MM.1S (cell line): ENCODE measurements at regions not wholly inside any gene's neighbourhood (a gene's known extent, or its start where the extent isn't known, plus 50 kb on each side); places are given as distances from the start of the nearest gene placed in this dataset.

Experiments
- DNase-seq: peaks from one replicate; pipeline ENCODE4 v3.0.0-alpha.2; 2015
- H2AFZ ChIP-seq: fragments of 300-600 bp; sonication (generic); 2 replicates; pipeline ENCODE4 v1.6.0; 2016; ENCODE audit warnings: antibody characterized with exemption, low read length
- H3F3A ChIP-seq: fragments of 300-600 bp; sonication (generic); 2 replicates; pipeline ENCODE4 v1.6.1; 2016; ENCODE audit warnings: mild to moderate bottlenecking, antibody characterized with exemption, low read length, moderate library complexity, mixed read lengths; ENCODE audit not compliant: insufficient read depth
- H3K27ac ChIP-seq: fragments of 300-600 bp; sonication (generic); 2 replicates; pipeline ENCODE4 v1.5.1; 2016; ENCODE audit warnings: mild to moderate bottlenecking, low read length
- H3K27me3 ChIP-seq: fragments of 300-600 bp; sonication (generic); replicated peaks from 2 replicates; pipeline ENCODE4 v1.6.0; 2016; ENCODE audit warnings: low read length; ENCODE audit not compliant: insufficient read depth
- H3K36me3 ChIP-seq: fragments of 300-600 bp; sonication (generic); replicated peaks from 2 replicates; pipeline ENCODE4 v1.6.1; 2016; ENCODE audit warnings: mild to moderate bottlenecking, low read length, mixed read lengths; ENCODE audit not compliant: insufficient read depth
- H3K4me1 ChIP-seq: fragments of 300-600 bp; sonication (generic); 2 replicates; pipeline ENCODE4 v1.6.1; 2016; ENCODE audit warnings: low read length, mixed read lengths
- H3K4me2 ChIP-seq: fragments of 300-600 bp; sonication (generic); 2 replicates; pipeline ENCODE4 v1.6.0; 2016; ENCODE audit warnings: low read depth, low read length
- H3K4me3 ChIP-seq: fragments of 300-600 bp; sonication (generic); 2 replicates; pipeline ENCODE4 v1.5.1; 2016; ENCODE audit warnings: low read length, mixed read lengths
- H3K79me2 ChIP-seq: fragments of 300-600 bp; sonication (generic); 2 replicates; pipeline ENCODE4 v1.6.1; 2016; ENCODE audit warnings: mixed run types, low read length, mixed read lengths
- H3K9ac ChIP-seq: fragments of 300-600 bp; sonication (generic); 2 replicates; pipeline ENCODE4 v1.6.1; 2016; ENCODE audit warnings: low read length, mixed read lengths
- H3K9me2 ChIP-seq: fragments of 300-600 bp; sonication (generic); replicated peaks from 2 replicates; pipeline ENCODE4 v1.6.1; 2016; ENCODE audit warnings: mild to moderate bottlenecking, low read length, mixed read lengths; ENCODE audit not compliant: insufficient read depth
- H3K9me3 ChIP-seq: fragments of 300-600 bp; sonication (generic); replicated peaks from 2 replicates; pipeline ENCODE4 v1.6.1; 2016; ENCODE audit warnings: mild to moderate bottlenecking, low read length, mixed read lengths; ENCODE audit not compliant: insufficient read depth
- H4K20me1 ChIP-seq: fragments of 300-600 bp; sonication (generic); 2 replicates; pipeline ENCODE4 v1.6.1; 2016; ENCODE audit warnings: mild to moderate bottlenecking, low read length, moderate library complexity, mixed read lengths; ENCODE audit not compliant: insufficient read depth
- CTCF ChIP-seq: fragments of 300-600 bp; sonication (generic); IDR thresholded peaks from 2 replicates; pipeline ENCODE4 v1.5.1; 2016; ENCODE audit warnings: antibody characterized with exemption, low read length, mixed read lengths
- EZH2 ChIP-seq: fragments of 300-600 bp; sonication (generic); optimal IDR thresholded peaks from 2 replicates; pipeline ENCODE3; 2017; ENCODE audit warnings: low read depth, mild to moderate bottlenecking, antibody characterized with exemption, low read length, mixed read lengths
- EZH2phosphoT487 ChIP-seq: fragments of 300-600 bp; sonication (generic); IDR thresholded peaks from 2 replicates; pipeline ENCODE4 v1.6.1; 2018; ENCODE audit warnings: antibody characterized with exemption, low read length

DNA sequence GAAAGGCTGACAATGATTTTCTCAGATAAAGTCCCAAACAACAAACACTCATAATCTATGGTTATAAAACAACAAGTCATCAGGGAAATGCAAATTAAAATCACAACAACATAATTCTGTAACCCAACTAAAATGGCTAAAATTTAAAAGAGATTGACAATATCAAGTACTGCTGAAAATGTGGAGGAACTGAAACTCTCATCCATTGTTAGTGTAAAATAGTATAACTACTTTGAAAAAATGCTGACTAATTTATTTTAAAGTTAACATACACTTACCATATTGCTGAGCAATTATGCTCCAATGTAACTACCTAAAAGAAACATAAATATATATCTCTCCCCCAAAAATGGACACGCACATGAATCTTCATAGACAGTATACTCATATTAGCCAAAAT, 245.9 kb upstream of the SPOPL start:
- no peaks in the 10 kb centered on the region for H3K9me3 ChIP-seq
- TF ChIP-seq CTCF, result no peak
- TF ChIP-seq EZH2, result no peak
- TF ChIP-seq EZH2phosphoT487, result no peak
- no peak overlapping the region for H3K27ac ChIP-seq
- H2AFZ ChIP-seq, result no peak overlapping the region
- H3K4me1 ChIP-seq, result no peaks in the 10 kb centered on the region
- no peaks in the 10 kb centered on the region for H3K36me3 ChIP-seq
- H3F3A ChIP-seq, result no peaks in the 10 kb centered on the region
- no peaks in the 10 kb centered on the region for H3K9me2 ChIP-seq
- no peaks in the 10 kb centered on the region for H3K27me3 ChIP-seq
- no peak for DNase-seq
- H3K4me3 ChIP-seq, result no peak overlapping the region
- no peaks in the 10 kb centered on the region for H3K79me2 ChIP-seq
- no peak overlapping the region for H3K9ac ChIP-seq
- no peak overlapping the region for H3K4me2 ChIP-seq
- no peaks in the 10 kb centered on the region for H4K20me1 ChIP-seq

DNA sequence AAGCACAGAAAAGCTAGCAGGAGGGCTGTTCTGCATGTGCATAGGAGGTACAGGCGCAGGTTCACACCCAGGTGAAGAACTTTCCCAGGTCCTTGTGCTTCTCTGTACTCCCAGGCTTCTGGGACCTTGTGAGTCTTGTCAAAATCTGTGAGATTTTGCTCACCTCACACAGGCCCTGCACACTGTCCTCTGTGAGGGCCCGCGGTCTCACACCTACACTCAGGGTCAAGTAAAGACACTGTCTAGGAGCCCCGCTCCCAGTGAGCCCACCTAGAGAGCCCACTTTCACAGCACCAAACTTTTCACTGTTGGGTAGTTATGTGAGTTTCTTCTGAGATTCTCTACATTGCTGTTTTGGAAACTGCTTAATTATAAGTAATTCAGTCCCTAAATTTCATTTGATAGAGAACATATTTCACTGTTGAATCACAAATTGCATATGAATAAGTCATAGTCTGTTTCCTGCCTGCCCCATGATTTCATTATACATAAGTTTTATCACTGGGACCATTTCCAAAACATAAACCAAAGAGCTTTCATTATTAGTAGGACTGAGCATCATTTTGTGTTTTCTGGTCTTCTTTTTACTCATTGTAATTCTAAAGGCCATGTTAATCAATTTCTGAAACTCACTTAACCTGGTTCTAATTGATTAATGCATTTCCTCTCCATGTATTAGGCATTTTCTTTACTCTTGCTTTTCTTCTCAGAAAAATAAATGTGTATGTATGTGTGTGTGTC, 234.2 kb upstream of the SPOPL start:
- no peaks in the 10 kb centered on the region for H3K4me1 ChIP-seq
- no peaks in the 10 kb centered on the region for H3K79me2 ChIP-seq
- no peaks in the 10 kb centered on the region for H3K27me3 ChIP-seq
- DNase-seq, result no peak
- no peaks in the 10 kb centered on the region for H3K36me3 ChIP-seq
- H3K4me3 ChIP-seq, result no peak overlapping the region
- H2AFZ ChIP-seq, result no peak overlapping the region
- no peak overlapping the region for H3K4me2 ChIP-seq
- no peak overlapping the region for H3K9ac ChIP-seq
- H3F3A ChIP-seq, result no peaks in the 10 kb centered on the region
- H4K20me1 ChIP-seq, result no peaks in the 10 kb centered on the region
- H3K27ac ChIP-seq, result no peak overlapping the region
- TF ChIP-seq EZH2phosphoT487, result no peak
- TF ChIP-seq EZH2, result no peak
- TF ChIP-seq CTCF, result no peak
- H3K9me3 ChIP-seq, result no peaks in the 10 kb centered on the region
- no peaks in the 10 kb centered on the region for H3K9me2 ChIP-seq

DNA sequence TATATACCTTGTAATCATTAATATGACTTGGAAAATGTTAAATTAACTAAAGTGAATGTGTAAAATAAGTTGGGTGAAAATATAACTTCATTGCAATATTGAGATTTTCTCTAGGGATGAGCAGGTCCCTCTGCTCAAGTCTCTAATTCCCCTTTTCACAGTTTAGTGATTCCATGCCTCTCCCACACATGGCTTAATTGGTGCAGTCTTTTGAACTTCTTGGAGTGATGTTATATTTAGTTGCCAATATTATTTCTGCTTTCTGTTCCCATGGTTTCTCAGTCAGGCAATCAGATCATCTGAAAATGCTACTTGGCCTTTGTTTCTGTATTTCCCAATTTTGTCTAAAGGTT, 233.7 kb upstream of the SPOPL start:
- H3K36me3 ChIP-seq, result no peaks in the 10 kb centered on the region
- H4K20me1 ChIP-seq, result no peaks in the 10 kb centered on the region
- no peaks in the 10 kb centered on the region for H3K4me1 ChIP-seq
- H3K27me3 ChIP-seq, result no peaks in the 10 kb centered on the region
- no peak overlapping the region for H3K4me2 ChIP-seq
- H2AFZ ChIP-seq, result no peak overlapping the region
- no peaks in the 10 kb centered on the region for H3K9me2 ChIP-seq
- TF ChIP-seq EZH2phosphoT487 (no peak), EZH2 (no peak), CTCF (no peak)
- H3K9ac ChIP-seq, result no peak overlapping the region
- no peaks in the 10 kb centered on the region for H3F3A ChIP-seq
- no peak overlapping the region for H3K4me3 ChIP-seq
- H3K9me3 ChIP-seq, result no peaks in the 10 kb centered on the region
- no peak overlapping the region for H3K27ac ChIP-seq
- DNase-seq, result no peak
- no peaks in the 10 kb centered on the region for H3K79me2 ChIP-seq
